HEK293T (cell line): ENCODE measurements at regions not wholly inside any gene's neighbourhood (a gene's known extent, or its start where the extent isn't known, plus 50 kb on each side); places are given as distances from the start of the nearest gene placed in this dataset.

Experiments
- ELF4 ChIP-seq: fragments of 450-650 bp; IDR thresholded peaks from 2 replicates; pipeline ENCODE4 v1.6.1; 2017; ENCODE audit warnings: antibody characterized with exemption
- FOXK2 ChIP-seq: fragments of 450-650 bp; IDR thresholded peaks from 2 replicates; pipeline ENCODE4 v1.6.1; 2016; ENCODE audit warnings: mild to moderate bottlenecking
- SUZ12 ChIP-seq: fragments of 450-650 bp; IDR thresholded peaks from 2 replicates; pipeline ENCODE4 v1.6.1; 2016; ENCODE audit warnings: mild to moderate bottlenecking
- TF ChIP-seq, protein P1 (sequence below): fragments of 450-650 bp; IDR thresholded peaks from 2 replicates; pipeline ENCODE4 v1.6.1; 2016

- TF ChIP-seq SUZ12: no peak
- TF ChIP-seq FOXK2: no peak
- TF ChIP-seq ELF4: no peak
- TF ChIP-seq, protein P1, sequence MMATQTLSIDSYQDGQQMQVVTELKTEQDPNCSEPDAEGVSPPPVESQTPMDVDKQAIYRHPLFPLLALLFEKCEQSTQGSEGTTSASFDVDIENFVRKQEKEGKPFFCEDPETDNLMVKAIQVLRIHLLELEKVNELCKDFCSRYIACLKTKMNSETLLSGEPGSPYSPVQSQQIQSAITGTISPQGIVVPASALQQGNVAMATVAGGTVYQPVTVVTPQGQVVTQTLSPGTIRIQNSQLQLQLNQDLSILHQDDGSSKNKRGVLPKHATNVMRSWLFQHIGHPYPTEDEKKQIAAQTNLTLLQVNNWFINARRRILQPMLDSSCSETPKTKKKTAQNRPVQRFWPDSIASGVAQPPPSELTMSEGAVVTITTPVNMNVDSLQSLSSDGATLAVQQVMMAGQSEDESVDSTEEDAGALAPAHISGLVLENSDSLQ: peak; percentile 40; the same call in 1 of the 2 replicates
Measured at GRCh38 chr11:119903821-119904220, 174.8 kb upstream of the NECTIN1 start.
